Sigmoid colon (tissue), 4 donors: ENCODE measurements at regions not wholly inside any gene's neighbourhood (a gene's known extent, or its start where the extent isn't known, plus 50 kb on each side); places are given as distances from the start of the nearest gene placed in this dataset.

Experiments
- CTCF ChIP-seq, 4 experiments: fragments of 450-650 bp in 3 of 4; fragments of 200-600 bp in 1 of 4; IDR thresholded peaks; one replicate each; pipeline ENCODE4 v1.5.1; 2016 to 2019; ENCODE audit warnings: antibody characterized with exemption in 4 of 4, mild to moderate bottlenecking in 3 of 4, moderate library complexity in 2 of 4
- EP300 ChIP-seq, 4 donors: sonication (generic); formaldehyde crosslinking; IDR thresholded peaks; one replicate each; pipeline ENCODE4 v1.6.1; 2017; ENCODE audit warnings: antibody characterized with exemption in 4 of 4
- POLR2A ChIP-seq, 2 donors: fragments of 450-650 bp; IDR thresholded peaks; one replicate each; pipeline ENCODE4 v1.6.1; 2016; ENCODE audit warnings: antibody characterized with exemption in 2 of 2, mild to moderate bottlenecking in 2 of 2, moderate library complexity in 2 of 2
- POLR2AphosphoS5 ChIP-seq, 4 donors: sonication (generic); formaldehyde crosslinking; IDR thresholded peaks; one replicate each; pipeline ENCODE4 v1.6.1; 2017; ENCODE audit warnings: antibody characterized with exemption in 4 of 4

- TF ChIP-seq CTCF (IDR thresholded peaks at IDR 0.05) (no peak), POLR2A (IDR thresholded peaks at IDR 0.05) (no peak), POLR2AphosphoS5 (IDR thresholded peaks at IDR 0.05) (no peak), EP300 (IDR thresholded peaks at IDR 0.05) (no peak)
Measured at GRCh38 chr2:5385596-5385995, 306.6 kb upstream of the SOX11 start.
